KOPT-K1 (cell line): ENCODE measurements at regions not wholly inside any gene's neighbourhood (a gene's known extent, or its start where the extent isn't known, plus 50 kb on each side); places are given as distances from the start of the nearest gene placed in this dataset.

ENCODE experiments used
- H3K27ac ChIP-seq: fragments of 200-600 bp; sonication (generic); 2 replicates; pipeline ENCODE4 v1.5.1; 2016; ENCODE audit warnings: antibody characterized with exemption, mild to moderate bottlenecking, low read depth, low read length; ENCODE audit not compliant: poor library complexity, severe bottlenecking
- H3K36me3 ChIP-seq: fragments of 200-600 bp; sonication (generic); 2 replicates; pipeline ENCODE4 v1.5.1; 2017; ENCODE audit warnings: antibody characterized with exemption, mild to moderate bottlenecking, low read length, moderate library complexity; ENCODE audit not compliant: insufficient read depth
- H3K9me3 ChIP-seq: fragments of 200-600 bp; sonication (generic); 2 replicates; pipeline ENCODE4 v1.5.1; 2017; ENCODE audit warnings: antibody characterized with exemption, low read length, mild to moderate bottlenecking; ENCODE audit not compliant: insufficient read depth, poor library complexity, severe bottlenecking

GRCh38 chr15:39304931-39305728 is 275.7 kb upstream of the THBS1 start:
- H3K36me3 ChIP-seq: no peaks in the 10 kb centered on the region
- H3K9me3 ChIP-seq: peaks cover 5% of the 10 kb centered on the region
- no peak overlapping the region for H3K27ac ChIP-seq

DNA sequence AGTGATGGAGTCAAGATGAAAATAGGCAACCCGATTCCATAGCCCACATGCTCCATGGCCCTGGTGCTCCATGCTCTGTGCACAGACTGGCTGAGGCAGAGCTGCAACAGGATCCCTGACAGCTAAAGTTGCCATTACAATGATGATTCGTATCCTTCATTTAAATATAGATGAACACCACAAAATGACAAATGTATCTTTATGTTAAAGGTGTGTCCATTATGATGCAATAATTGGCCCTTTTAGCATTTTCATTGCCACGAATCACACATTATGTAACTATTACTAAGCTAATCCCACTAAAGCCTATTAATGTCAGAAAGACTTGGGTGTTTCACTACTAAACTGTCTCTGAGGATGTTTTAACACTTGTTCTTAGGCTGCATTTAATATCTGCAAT is 270.2 kb upstream of the THBS1 start:
- H3K36me3 ChIP-seq: no peaks in the 10 kb centered on the region
- H3K9me3 ChIP-seq: peaks cover 5% of the 10 kb centered on the region
- H3K27ac ChIP-seq: no peak overlapping the region

DNA sequence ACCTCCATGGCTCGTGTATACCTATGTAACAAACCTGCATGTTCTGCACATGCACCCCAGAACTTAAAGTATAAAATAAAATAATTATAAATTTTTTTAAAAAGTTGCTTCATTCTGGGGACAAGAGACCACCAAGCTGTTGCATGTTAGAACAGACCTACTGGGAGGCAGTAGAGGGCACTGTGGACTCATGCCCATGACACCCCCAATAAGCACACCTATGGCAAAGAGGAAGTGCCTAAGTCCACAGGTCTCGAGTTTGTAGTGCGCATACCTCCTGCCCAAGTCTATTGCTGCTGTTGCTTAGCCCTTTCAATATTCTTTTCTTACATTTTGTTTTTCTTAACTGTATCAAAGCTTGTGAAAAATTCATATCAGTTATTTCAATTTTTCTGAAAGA is 267.9 kb upstream of the THBS1 start:
- Histone ChIP-seq H3K9me3 (no peaks in the 10 kb centered on the region), H3K36me3 (no peaks in the 10 kb centered on the region), H3K27ac (no peak overlapping the region)

DNA sequence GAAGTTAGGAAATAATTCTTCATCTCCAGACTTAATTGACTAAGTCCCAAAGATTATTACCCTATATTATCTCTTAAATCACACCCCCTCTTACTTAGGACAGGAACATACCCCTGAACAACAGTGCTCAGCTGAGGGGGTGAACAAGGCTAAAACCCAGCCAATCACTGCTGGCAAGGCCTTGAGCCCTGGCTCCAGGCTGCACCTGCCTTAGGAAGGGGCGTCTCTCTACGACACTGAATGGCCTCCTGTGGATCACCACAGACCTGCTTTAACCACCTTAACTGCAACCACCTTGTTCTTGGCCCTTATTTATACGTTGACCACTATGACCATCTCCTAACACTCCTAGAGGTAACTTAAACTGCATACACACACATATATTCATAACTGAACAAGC is 267.4 kb upstream of the THBS1 start:
- Histone ChIP-seq H3K27ac (no peak overlapping the region), H3K9me3 (no peaks in the 10 kb centered on the region), H3K36me3 (no peaks in the 10 kb centered on the region)

- Histone ChIP-seq H3K36me3 (no peaks in the 10 kb centered on the region), H3K27ac (no peak overlapping the region), H3K9me3 (no peaks in the 10 kb centered on the region)
Observed at GRCh38 chr15:39313881-39314280, 267.0 kb upstream of the THBS1 start.

GRCh38 chr15:39315206-39315850 is 265.6 kb upstream of the THBS1 start:
- Histone ChIP-seq H3K27ac (no peak overlapping the region), H3K9me3 (peaks cover 4% of the 10 kb centered on the region), H3K36me3 (no peaks in the 10 kb centered on the region)

DNA sequence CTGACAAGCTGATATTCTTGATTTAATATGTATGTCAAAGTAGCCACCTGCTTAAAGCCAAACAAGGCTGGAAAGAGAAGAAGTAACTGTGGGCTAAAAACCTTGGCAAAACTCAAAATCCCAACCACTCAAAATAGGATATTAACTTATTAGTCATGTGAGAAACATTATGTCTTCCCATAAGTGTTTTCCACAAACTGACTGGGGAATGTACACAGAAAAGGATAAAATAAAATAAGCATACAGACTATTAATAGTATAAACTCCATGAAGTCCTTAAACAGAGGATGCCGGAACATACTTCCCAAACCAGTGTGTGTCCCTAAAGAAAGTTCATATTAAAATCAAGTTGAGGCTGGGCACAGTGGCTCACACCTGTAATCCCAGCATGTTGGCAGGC is 263.7 kb upstream of the THBS1 start:
- H3K9me3 ChIP-seq: peaks cover 5% of the 10 kb centered on the region
- no peak overlapping the region for H3K27ac ChIP-seq
- no peaks in the 10 kb centered on the region for H3K36me3 ChIP-seq

DNA sequence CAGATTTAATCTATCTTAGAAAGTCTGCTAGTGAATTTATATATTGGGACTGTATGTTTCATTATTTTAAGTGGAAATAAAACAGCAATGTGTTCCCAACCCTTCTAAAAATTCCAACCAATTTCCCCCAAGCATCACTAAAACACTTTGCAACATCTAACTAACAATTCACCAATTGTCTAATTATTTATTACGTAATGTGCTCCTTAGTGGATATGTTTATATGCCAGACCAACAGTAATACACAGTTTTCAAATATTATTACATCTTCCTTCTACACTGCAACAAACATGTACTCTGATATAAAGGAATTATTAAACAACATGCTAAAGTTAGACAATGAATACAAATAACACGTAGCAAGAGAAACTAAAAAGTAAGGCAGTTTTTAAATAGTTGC is 262.6 kb upstream of the THBS1 start:
- peaks cover 5% of the 10 kb centered on the region for H3K9me3 ChIP-seq
- H3K27ac ChIP-seq: no peak overlapping the region
- no peaks in the 10 kb centered on the region for H3K36me3 ChIP-seq

DNA sequence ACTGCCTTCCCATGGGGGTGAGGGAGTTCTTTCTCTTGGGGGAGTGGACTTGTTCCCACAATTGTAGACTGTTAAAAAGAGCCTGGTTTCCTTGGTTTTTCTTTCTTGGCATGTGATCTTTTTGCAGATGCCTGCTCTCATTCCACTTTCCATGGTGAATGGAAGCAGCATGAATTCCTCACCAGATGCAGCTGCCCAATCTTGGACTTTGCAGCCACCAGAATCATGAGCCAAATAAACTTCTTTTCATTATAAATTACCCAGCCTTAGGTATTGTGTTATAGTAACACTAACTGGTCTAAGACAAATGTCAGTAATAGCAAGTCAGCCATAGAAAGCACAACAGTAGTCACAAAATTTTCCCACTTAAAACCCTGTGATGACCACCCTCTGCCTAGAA is 260.5 kb upstream of the THBS1 start:
- peaks cover 5% of the 10 kb centered on the region for H3K9me3 ChIP-seq
- H3K36me3 ChIP-seq: no peaks in the 10 kb centered on the region
- H3K27ac ChIP-seq: no peak overlapping the region

DNA sequence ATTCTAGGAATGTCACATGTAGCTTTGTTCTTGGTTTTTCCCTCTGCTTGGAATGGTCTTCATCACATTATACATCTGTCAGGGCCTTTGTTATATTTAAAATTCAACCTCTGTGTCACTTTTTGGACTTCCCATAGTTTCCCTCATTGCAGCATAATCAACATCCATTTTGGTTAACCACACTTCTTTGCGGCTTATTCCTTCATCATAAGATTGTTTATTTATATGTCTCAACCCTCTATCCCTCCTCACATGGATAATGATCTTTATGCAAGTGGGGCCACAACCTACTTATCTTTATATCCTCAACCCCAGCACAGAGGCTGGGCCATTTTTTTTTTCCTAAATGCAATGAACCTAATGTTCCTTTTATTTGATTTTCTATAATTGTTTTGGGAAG is 260.0 kb upstream of the THBS1 start:
- no peak overlapping the region for H3K27ac ChIP-seq
- peaks cover 5% of the 10 kb centered on the region for H3K9me3 ChIP-seq
- no peaks in the 10 kb centered on the region for H3K36me3 ChIP-seq

DNA sequence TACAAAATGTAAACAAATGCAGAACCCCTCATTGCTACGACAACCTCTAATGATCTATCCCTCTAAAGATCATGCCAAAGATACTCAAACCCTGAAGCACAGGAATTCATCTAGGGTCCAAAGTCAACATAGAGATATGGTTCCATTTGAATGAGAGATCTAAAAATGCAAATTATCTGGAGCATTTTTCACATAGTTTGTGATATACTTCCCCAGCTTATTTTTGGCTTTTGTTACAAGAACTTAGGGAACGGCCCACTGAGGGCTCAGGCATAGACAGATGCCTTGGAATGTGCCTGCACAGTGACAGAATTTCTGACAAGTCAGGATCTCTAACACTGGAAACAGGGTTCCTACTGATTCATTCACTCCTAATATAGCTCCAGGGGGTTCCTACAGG is 258.9 kb upstream of the THBS1 start:
- Histone ChIP-seq H3K27ac (no peak overlapping the region), H3K36me3 (no peaks in the 10 kb centered on the region), H3K9me3 (peaks cover 5% of the 10 kb centered on the region)

GRCh38 chr15:39323157-39323556 is 257.7 kb upstream of the THBS1 start:
- Histone ChIP-seq H3K36me3 (no peaks in the 10 kb centered on the region), H3K9me3 (peaks cover 5% of the 10 kb centered on the region), H3K27ac (no peak overlapping the region)

- peaks cover 5% of the 10 kb centered on the region for H3K9me3 ChIP-seq
- no peak overlapping the region for H3K27ac ChIP-seq
- H3K36me3 ChIP-seq: no peaks in the 10 kb centered on the region
Observed at GRCh38 chr15:39323706-39324105, 257.2 kb upstream of the THBS1 start.

- Histone ChIP-seq H3K9me3 (no peaks in the 10 kb centered on the region), H3K36me3 (no peaks in the 10 kb centered on the region), H3K27ac (no peak overlapping the region)
Observed at GRCh38 chr15:39326306-39326975, 254.4 kb upstream of the THBS1 start.

- Histone ChIP-seq H3K9me3 (no peaks in the 10 kb centered on the region), H3K36me3 (no peaks in the 10 kb centered on the region), H3K27ac (no peak overlapping the region)
Observed at GRCh38 chr15:39327005-39327730, 253.7 kb upstream of the THBS1 start.
